ENCODE measurements at regions not wholly inside any gene's neighbourhood (a gene's known extent, or its start where the extent isn't known, plus 50 kb on each side); places are given as distances from the start of the nearest gene placed in this dataset.

DNA sequence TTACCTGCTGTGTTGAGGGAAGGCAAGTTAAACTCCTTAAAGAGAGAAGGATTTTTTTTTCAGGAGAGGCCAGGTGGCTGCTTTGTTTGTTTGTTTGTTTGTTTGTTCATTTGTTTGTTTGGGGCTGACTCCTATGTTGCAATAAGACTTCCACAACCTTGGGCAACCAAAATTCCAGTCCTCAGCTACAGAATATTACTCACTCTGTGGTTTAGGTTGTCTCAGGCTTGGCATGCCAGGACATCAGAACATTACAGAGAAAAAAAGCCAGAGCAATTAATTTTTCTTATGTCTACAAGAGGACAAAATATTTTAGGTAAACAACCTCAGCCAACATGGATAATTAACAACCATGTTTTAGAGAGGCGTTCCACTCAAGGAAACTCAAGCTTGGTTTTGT lies 156.7 kb upstream of the ATP11B start:
- DNase-seq (ENCODE audit: insufficient read length, low spot score, missing footprints): no peak
- Histone ChIP-seq H4K20me1 (ENCODE audit: insufficient read depth, low read length) (no peaks in the 10 kb centered on the region), H3K79me2 (ENCODE audit: insufficient read depth, low read length) (no peaks in the 10 kb centered on the region), H3K9me3 (ENCODE audit: low read depth, low read length) (no peaks in the 10 kb centered on the region), H3K36me3 (ENCODE audit: insufficient read depth, low read length) (no peaks in the 10 kb centered on the region), H3K4me1 (ENCODE audit: insufficient read depth, low read length) (no peaks in the 10 kb centered on the region), H3K4me2 (ENCODE audit: insufficient read depth, low read length) (no peak overlapping the region), H3K27ac (ENCODE audit: low read depth, low read length) (no peak overlapping the region), H3K4me3 (ENCODE audit: insufficient read depth, low read length) (no peak overlapping the region), H3K27me3 (ENCODE audit: insufficient read depth, low read length) (no peaks in the 10 kb centered on the region), H2AFZ (ENCODE audit: low read length) (no peak overlapping the region)
- TF ChIP-seq, protein P1, sequence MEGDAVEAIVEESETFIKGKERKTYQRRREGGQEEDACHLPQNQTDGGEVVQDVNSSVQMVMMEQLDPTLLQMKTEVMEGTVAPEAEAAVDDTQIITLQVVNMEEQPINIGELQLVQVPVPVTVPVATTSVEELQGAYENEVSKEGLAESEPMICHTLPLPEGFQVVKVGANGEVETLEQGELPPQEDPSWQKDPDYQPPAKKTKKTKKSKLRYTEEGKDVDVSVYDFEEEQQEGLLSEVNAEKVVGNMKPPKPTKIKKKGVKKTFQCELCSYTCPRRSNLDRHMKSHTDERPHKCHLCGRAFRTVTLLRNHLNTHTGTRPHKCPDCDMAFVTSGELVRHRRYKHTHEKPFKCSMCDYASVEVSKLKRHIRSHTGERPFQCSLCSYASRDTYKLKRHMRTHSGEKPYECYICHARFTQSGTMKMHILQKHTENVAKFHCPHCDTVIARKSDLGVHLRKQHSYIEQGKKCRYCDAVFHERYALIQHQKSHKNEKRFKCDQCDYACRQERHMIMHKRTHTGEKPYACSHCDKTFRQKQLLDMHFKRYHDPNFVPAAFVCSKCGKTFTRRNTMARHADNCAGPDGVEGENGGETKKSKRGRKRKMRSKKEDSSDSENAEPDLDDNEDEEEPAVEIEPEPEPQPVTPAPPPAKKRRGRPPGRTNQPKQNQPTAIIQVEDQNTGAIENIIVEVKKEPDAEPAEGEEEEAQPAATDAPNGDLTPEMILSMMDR (IDR thresholded peaks at IDR 0.05; ENCODE audit: extremely low read depth, low read depth, low read length): no peak

GRCh38 chr3:182637350-182638110 lies 155.8 kb upstream of the ATP11B start:
- Histone ChIP-seq H3K79me2 (ENCODE audit: insufficient read depth, low read length) (no peaks in the 10 kb centered on the region), H3K4me2 (ENCODE audit: insufficient read depth, low read length) (no peak overlapping the region), H3K36me3 (ENCODE audit: insufficient read depth, low read length) (no peaks in the 10 kb centered on the region), H3K4me3 (ENCODE audit: insufficient read depth, low read length) (no peak overlapping the region), H4K20me1 (ENCODE audit: insufficient read depth, low read length) (no peaks in the 10 kb centered on the region), H3K27me3 (ENCODE audit: insufficient read depth, low read length) (no peaks in the 10 kb centered on the region), H2AFZ (ENCODE audit: low read length) (no peak overlapping the region), H3K4me1 (ENCODE audit: insufficient read depth, low read length) (no peaks in the 10 kb centered on the region), H3K27ac (ENCODE audit: low read depth, low read length) (no peak overlapping the region), H3K9me3 (ENCODE audit: low read depth, low read length) (no peaks in the 10 kb centered on the region)
- no peak for DNase-seq (ENCODE audit: insufficient read length, low spot score, missing footprints)
- TF ChIP-seq, protein P1 (IDR thresholded peaks at IDR 0.05; ENCODE audit: extremely low read depth, low read depth, low read length): no peak

DNA sequence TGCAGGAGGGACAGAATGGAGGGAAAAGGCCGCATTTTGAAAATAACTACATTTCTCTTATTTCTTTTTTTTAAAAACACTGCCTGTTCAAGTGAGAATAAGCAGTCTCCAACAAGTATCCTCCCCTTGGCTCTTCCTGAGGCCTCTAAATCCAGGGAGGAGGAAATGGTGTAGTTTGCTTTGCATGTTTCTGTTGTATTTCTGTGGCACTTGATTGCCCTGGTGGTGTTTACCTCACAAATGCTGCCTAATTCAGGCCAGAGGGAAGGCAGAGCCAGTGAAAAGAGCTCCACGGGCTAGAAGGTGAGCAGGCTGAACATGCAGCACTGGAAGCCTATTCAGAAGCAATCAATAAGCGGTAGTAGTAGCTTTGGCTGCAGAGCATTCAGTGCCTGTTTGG lies 149.3 kb upstream of the ATP11B start:
- no peak overlapping the region for H3K4me3 ChIP-seq (ENCODE audit: insufficient read depth, low read length)
- H3K4me1 ChIP-seq (ENCODE audit: insufficient read depth, low read length): no peaks in the 10 kb centered on the region
- no peaks in the 10 kb centered on the region for H4K20me1 ChIP-seq (ENCODE audit: insufficient read depth, low read length)
- no peak overlapping the region for H3K27ac ChIP-seq (ENCODE audit: low read depth, low read length)
- no peaks in the 10 kb centered on the region for H3K79me2 ChIP-seq (ENCODE audit: insufficient read depth, low read length)
- H3K27me3 ChIP-seq (ENCODE audit: insufficient read depth, low read length): no peaks in the 10 kb centered on the region
- no peak overlapping the region for H2AFZ ChIP-seq (ENCODE audit: low read length)
- TF ChIP-seq, protein P1 (IDR thresholded peaks at IDR 0.05; ENCODE audit: extremely low read depth, low read depth, low read length): no peak
- DNase-seq (ENCODE audit: insufficient read length, low spot score, missing footprints): no peak
- H3K4me2 ChIP-seq (ENCODE audit: insufficient read depth, low read length): no peak overlapping the region
- H3K9me3 ChIP-seq (ENCODE audit: low read depth, low read length): no peaks in the 10 kb centered on the region
- H3K36me3 ChIP-seq (ENCODE audit: insufficient read depth, low read length): no peaks in the 10 kb centered on the region

GRCh38 chr3:182644790-182645433 lies 148.4 kb upstream of the ATP11B start:
- no peaks in the 10 kb centered on the region for H3K79me2 ChIP-seq (ENCODE audit: insufficient read depth, low read length)
- DNase-seq (ENCODE audit: insufficient read length, low spot score, missing footprints): peak; percentile 48
- no peaks in the 10 kb centered on the region for H3K9me3 ChIP-seq (ENCODE audit: low read depth, low read length)
- no peaks in the 10 kb centered on the region for H3K4me1 ChIP-seq (ENCODE audit: insufficient read depth, low read length)
- no peaks in the 10 kb centered on the region for H3K36me3 ChIP-seq (ENCODE audit: insufficient read depth, low read length)
- H3K27ac ChIP-seq (ENCODE audit: low read depth, low read length): no peak overlapping the region
- H3K27me3 ChIP-seq (ENCODE audit: insufficient read depth, low read length): no peaks in the 10 kb centered on the region
- H3K4me2 ChIP-seq (ENCODE audit: insufficient read depth, low read length): no peak overlapping the region
- TF ChIP-seq, protein P1 (IDR thresholded peaks at IDR 0.05; ENCODE audit: extremely low read depth, low read depth, low read length): no peak
- no peaks in the 10 kb centered on the region for H4K20me1 ChIP-seq (ENCODE audit: insufficient read depth, low read length)
- no peak overlapping the region for H3K4me3 ChIP-seq (ENCODE audit: insufficient read depth, low read length)
- H2AFZ ChIP-seq (ENCODE audit: low read length): no peak overlapping the region
